OCI-LY1 (cell line): ENCODE measurements at regions not wholly inside any gene's neighbourhood (a gene's known extent, or its start where the extent isn't known, plus 50 kb on each side); places are given as distances from the start of the nearest gene placed in this dataset.

Source experiments
- H2AFZ ChIP-seq: fragments of 200-600 bp; sonication (generic), shearing (Covaris generic); 2 replicates; pipeline ENCODE4 v1.6.0; 2014; ENCODE audit warnings: antibody characterized with exemption, mild to moderate bottlenecking, low read length
- H3F3A ChIP-seq: fragments of 200-600 bp; sonication (generic), shearing (Covaris generic); 2 replicates; pipeline ENCODE4 v1.6.0; 2014; ENCODE audit warnings: mild to moderate bottlenecking, antibody characterized with exemption, low read length, moderate library complexity; ENCODE audit not compliant: insufficient read depth
- H3K27ac ChIP-seq: fragments of 200-600 bp; sonication (generic); 2 replicates; pipeline ENCODE4 v1.5.1; 2014; ENCODE audit warnings: low read length, mixed run types, mild to moderate bottlenecking, low read depth; ENCODE audit not compliant: poor library complexity, severe bottlenecking
- H3K27me3 ChIP-seq: fragments of 200-600 bp; sonication (generic); 2 replicates; pipeline ENCODE4 v1.6.0; 2014; ENCODE audit warnings: antibody characterized with exemption, mild to moderate bottlenecking, low read length, moderate library complexity; ENCODE audit not compliant: insufficient read depth
- H3K36me3 ChIP-seq: fragments of 200-600 bp; sonication (generic); 2 replicates; pipeline ENCODE4 v1.6.1; 2014; ENCODE audit warnings: mild to moderate bottlenecking, antibody characterized with exemption, low read length, moderate library complexity, mixed read lengths; ENCODE audit not compliant: insufficient read depth
- H3K4me1 ChIP-seq: fragments of 200-600 bp; sonication (generic); 2 replicates; pipeline ENCODE4 v1.5.1; 2014; ENCODE audit warnings: mild to moderate bottlenecking, low read length, moderate library complexity; ENCODE audit not compliant: insufficient read depth, severe bottlenecking
- H3K4me2 ChIP-seq: fragments of 200-600 bp; sonication (generic), shearing (Covaris generic); 2 replicates; pipeline ENCODE4 v1.6.1; 2014; ENCODE audit warnings: low read length
- H3K4me3 ChIP-seq: fragments of 200-600 bp; sonication (generic); 2 replicates; pipeline ENCODE4 v1.5.1; 2014; ENCODE audit warnings: low read length, low read depth, mild to moderate bottlenecking, mixed read lengths; ENCODE audit not compliant: poor library complexity, severe bottlenecking
- H3K79me2 ChIP-seq: fragments of 200-600 bp; shearing (Covaris generic); 2 replicates; pipeline ENCODE4 v1.6.1; 2016; ENCODE audit warnings: mixed run types, low read length, mixed read lengths; ENCODE audit not compliant: insufficient read depth
- H3K9ac ChIP-seq: fragments of 200-600 bp; sonication (generic), shearing (Covaris generic); 2 replicates; pipeline ENCODE4 v1.6.1; 2014; ENCODE audit warnings: mild to moderate bottlenecking, low read length, mixed read lengths
- H3K9me2 ChIP-seq: fragments of 200-600 bp; sonication (generic), shearing (Covaris generic); 2 replicates; pipeline ENCODE4 v1.6.1; 2014; ENCODE audit warnings: low read depth, mild to moderate bottlenecking, low read length, mixed read lengths
- H3K9me3 ChIP-seq: fragments of 200-600 bp; shearing (Covaris generic); 2 replicates; pipeline ENCODE4 v1.6.1; 2014; ENCODE audit warnings: low read length, mixed read lengths
- H4K20me1 ChIP-seq: fragments of 200-600 bp; sonication (generic), shearing (Covaris generic); 2 replicates; pipeline ENCODE4 v1.6.0; 2016; ENCODE audit warnings: mild to moderate bottlenecking, low read length; ENCODE audit not compliant: insufficient read depth
- EZH2 ChIP-seq: fragments of 200-600 bp; sonication (generic), shearing (Covaris generic); IDR thresholded peaks from 2 replicates; pipeline ENCODE4 v1.8.0; 2017; ENCODE audit warnings: borderline replicate concordance, mixed run types, mild to moderate bottlenecking, antibody characterized with exemption, low read length, moderate library complexity, mixed read lengths
- TF ChIP-seq, protein P1 (sequence below): fragments of 200-600 bp; sonication (generic), shearing (Covaris generic); IDR thresholded peaks from 2 replicates; pipeline ENCODE4 v1.5.1; 2017; ENCODE audit warnings: mild to moderate bottlenecking, antibody characterized with exemption, low read length, moderate library complexity, mixed read lengths

DNA sequence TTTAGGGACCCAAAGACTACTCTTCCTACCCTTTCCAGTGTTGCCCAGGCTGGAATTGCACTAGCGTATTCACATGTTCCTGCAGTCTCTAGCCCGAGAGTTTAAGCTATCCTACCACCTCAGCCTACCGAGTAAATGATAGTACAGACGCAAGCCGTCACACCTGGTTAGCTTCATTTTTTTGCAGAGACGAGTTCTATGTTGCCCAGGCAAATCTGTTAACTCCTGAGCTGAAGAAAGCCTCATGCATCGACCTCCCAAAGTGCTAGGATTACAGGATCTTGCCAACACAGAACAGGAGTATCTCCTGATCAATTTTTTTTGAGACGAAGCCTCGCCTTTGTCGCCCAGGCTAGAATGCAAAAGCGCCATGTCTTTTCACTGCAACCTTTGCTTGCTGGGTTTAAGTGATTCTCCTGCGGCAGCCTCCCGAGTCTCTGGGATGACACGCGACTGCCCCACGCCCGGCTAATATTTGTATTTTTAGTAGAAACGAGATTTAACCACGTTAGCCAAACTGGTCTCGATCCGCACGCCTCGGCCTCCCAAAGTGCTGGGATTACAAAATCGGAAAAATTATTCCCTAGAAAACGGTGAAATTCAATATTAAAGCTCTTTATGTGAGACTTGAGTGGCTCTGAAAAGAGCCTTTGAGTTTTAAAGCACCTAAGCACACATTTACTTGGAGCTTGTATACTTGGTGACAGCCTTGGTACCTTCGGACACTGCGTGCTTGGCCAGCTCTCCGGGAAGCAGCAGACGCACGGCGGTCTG, 128.5 kb downstream of the HFE start:
- H3K4me3 ChIP-seq, result peak overlapping the region; percentile 69
- TF ChIP-seq, protein P1, sequence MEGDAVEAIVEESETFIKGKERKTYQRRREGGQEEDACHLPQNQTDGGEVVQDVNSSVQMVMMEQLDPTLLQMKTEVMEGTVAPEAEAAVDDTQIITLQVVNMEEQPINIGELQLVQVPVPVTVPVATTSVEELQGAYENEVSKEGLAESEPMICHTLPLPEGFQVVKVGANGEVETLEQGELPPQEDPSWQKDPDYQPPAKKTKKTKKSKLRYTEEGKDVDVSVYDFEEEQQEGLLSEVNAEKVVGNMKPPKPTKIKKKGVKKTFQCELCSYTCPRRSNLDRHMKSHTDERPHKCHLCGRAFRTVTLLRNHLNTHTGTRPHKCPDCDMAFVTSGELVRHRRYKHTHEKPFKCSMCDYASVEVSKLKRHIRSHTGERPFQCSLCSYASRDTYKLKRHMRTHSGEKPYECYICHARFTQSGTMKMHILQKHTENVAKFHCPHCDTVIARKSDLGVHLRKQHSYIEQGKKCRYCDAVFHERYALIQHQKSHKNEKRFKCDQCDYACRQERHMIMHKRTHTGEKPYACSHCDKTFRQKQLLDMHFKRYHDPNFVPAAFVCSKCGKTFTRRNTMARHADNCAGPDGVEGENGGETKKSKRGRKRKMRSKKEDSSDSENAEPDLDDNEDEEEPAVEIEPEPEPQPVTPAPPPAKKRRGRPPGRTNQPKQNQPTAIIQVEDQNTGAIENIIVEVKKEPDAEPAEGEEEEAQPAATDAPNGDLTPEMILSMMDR, result no peak
- no peak for TF ChIP-seq EZH2
- H3F3A ChIP-seq, result peaks cover 14% of the 10 kb centered on the region
- no peaks in the 10 kb centered on the region for H3K27me3 ChIP-seq
- H3K36me3 ChIP-seq, result no peaks in the 10 kb centered on the region
- no peaks in the 10 kb centered on the region for H3K9me2 ChIP-seq
- 0 out of 2 replicates have a peak, but pooled peaks cover 9% of the 10 kb centered on the region for H3K79me2 ChIP-seq
- H2AFZ ChIP-seq, result no peak overlapping the region
- H3K9me3 ChIP-seq, result no peaks in the 10 kb centered on the region
- H3K27ac ChIP-seq, result peak overlapping the region; percentile 98
- H3K4me1 ChIP-seq, result peaks cover 50% of the 10 kb centered on the region
- peak overlapping the region; percentile 80 for H3K9ac ChIP-seq
- peak overlapping the region; percentile 91 for H3K4me2 ChIP-seq
- no peaks in the 10 kb centered on the region for H4K20me1 ChIP-seq

DNA sequence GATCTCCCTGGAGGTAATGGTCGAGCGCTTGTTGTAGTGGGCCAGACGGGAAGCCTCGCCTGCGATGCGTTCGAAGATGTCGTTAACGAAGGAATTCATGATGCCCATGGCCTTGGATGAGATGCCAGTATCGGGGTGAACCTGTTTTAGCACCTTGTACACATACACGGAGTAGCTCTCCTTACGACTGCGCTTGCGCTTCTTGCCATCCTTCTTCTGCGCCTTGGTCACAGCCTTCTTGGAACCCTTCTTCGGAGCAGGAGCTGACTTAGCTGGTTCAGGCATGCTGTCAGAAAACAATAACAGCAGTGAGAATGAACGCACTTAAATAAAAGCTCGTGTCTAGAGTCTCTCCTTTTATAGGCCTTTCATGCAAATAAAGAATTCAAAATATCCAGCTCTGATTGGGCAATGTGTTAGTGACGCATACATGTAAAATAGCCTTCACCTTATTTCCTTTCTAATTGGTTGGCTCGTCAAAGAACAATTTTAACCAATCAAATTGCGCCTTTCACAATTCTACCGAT, 129.2 kb downstream of the HFE start:
- H3K9me2 ChIP-seq, result no peaks in the 10 kb centered on the region
- no peaks in the 10 kb centered on the region for H4K20me1 ChIP-seq
- no peaks in the 10 kb centered on the region for H3K27me3 ChIP-seq
- H2AFZ ChIP-seq, result no peak overlapping the region
- H3K4me2 ChIP-seq, result peak overlapping the region; percentile 91
- no peaks in the 10 kb centered on the region for H3K9me3 ChIP-seq
- H3K79me2 ChIP-seq, result 0 out of 2 replicates have a peak, but pooled peaks cover 9% of the 10 kb centered on the region
- H3K36me3 ChIP-seq, result no peaks in the 10 kb centered on the region
- no peak for TF ChIP-seq EZH2
- TF ChIP-seq, protein P1, result no peak
- H3F3A ChIP-seq, result peaks cover 14% of the 10 kb centered on the region
- peaks cover 50% of the 10 kb centered on the region for H3K4me1 ChIP-seq
- peak overlapping the region; percentile 98 for H3K27ac ChIP-seq
- peak overlapping the region; percentile 80 for H3K9ac ChIP-seq
- peak overlapping the region; percentile 73 for H3K4me3 ChIP-seq

DNA sequence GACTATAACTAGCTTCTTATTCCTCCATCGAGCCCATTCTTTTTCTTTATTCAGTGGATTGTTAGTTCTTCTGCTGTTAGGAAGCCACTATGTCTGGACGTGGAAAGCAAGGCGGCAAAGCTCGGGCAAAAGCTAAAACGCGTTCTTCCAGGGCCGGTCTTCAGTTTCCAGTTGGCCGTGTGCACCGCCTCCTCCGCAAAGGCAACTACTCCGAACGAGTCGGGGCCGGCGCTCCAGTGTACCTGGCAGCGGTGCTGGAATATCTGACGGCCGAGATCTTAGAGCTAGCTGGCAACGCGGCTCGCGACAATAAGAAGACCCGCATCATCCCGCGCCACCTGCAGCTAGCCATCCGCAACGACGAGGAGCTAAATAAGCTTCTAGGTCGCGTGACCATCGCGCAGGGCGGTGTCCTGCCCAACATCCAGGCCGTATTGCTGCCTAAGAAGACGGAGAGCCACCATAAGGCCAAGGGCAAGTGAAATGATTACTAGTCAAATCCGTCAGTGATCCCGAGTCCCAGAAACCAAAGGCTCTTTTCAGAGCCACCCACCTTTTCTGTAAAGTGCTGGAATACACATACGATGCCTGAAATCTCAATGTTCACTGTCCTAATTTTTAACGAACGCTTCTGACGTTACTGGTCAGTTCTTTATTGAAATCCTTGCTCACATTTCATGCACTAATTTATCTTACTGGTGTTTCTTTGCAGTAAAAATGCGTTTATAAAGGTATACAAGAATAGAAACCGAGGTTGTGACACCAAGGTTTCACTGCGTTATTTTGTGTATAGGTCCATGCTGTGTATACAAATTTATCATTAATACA, 129.9 kb downstream of the HFE start:
- H3K9ac ChIP-seq, result peak overlapping the region; percentile 94
- no peaks in the 10 kb centered on the region for H3K9me3 ChIP-seq
- no peak for TF ChIP-seq EZH2
- TF ChIP-seq, protein P1, result no peak; the same call in 1 of the 2 replicates
- no peak overlapping the region for H2AFZ ChIP-seq
- H3K4me3 ChIP-seq, result peak overlapping the region; percentile 73
- peaks cover 50% of the 10 kb centered on the region for H3K4me1 ChIP-seq
- peak overlapping the region; percentile 91 for H3K4me2 ChIP-seq
- no peaks in the 10 kb centered on the region for H3K36me3 ChIP-seq
- H3K79me2 ChIP-seq, result 0 out of 2 replicates have a peak, but pooled peaks cover 9% of the 10 kb centered on the region
- no peaks in the 10 kb centered on the region for H4K20me1 ChIP-seq
- H3K27ac ChIP-seq, result peak overlapping the region; percentile 98
- no peaks in the 10 kb centered on the region for H3K9me2 ChIP-seq
- H3K27me3 ChIP-seq, result no peaks in the 10 kb centered on the region
- H3F3A ChIP-seq, result peaks cover 14% of the 10 kb centered on the region
